ENCODE measurements at regions not wholly inside any gene's neighbourhood (a gene's known extent, or its start where the extent isn't known, plus 50 kb on each side); places are given as distances from the start of the nearest gene placed in this dataset.

- H3K27me3 ChIP-seq (ENCODE audit: control insufficient read depth in 2 of 2, insufficient read depth in 2 of 2, low read length in 2 of 2) = no peaks in the 10 kb centered on the region
- no peaks in the 10 kb centered on the region for H3K9me1 ChIP-seq (replicated peaks; ENCODE audit: control insufficient read depth, extremely low read depth, insufficient read depth, low read length)
- H3K36me3 ChIP-seq (ENCODE audit: control insufficient read depth in 2 of 2, extremely low read depth in 1 of 2, insufficient read depth in 2 of 2, low read length in 2 of 2) = no peaks in the 10 kb centered on the region
- CTCF ChIA-PET = interaction anchor here (1.7 to 3.0 kb wide), 2 partner anchors 7 to 18 kb away, joined by 8 to 12 read pairs; no protein-coding TSS in a partner anchor
- no peak overlapping the region for H3K4me3 ChIP-seq (replicated peaks in 1 of 3; ENCODE audit: insufficient read depth in 1 of 3, low read depth in 1 of 3, low read length in 3 of 3)
- no peak for DNase-seq (ENCODE audit: low read depth, low spot score)
- no peak overlapping the region for H3K4me2 ChIP-seq (ENCODE audit: insufficient read depth, low read length)
- H3K27ac ChIP-seq (ENCODE audit: insufficient read depth, low read depth, low read length) = no peak overlapping the region
- H3K9me3 ChIP-seq (replicated peaks; ENCODE audit: control insufficient read depth, insufficient read depth, low read length) = no peaks in the 10 kb centered on the region
- H2AFZ ChIP-seq (ENCODE audit: low read depth, low read length) = no peak overlapping the region
- TF ChIP-seq EZH2 (IDR thresholded peaks at IDR 0.05; ENCODE audit: borderline replicate concordance, low read depth, low read length, severe bottlenecking) = no peak
- TF ChIP-seq CTCF (IDR thresholded peaks at IDR 0.05; ENCODE audit: extremely low read depth in 1 of 2, insufficient read depth in 1 of 2, low read depth in 1 of 2, low read length in 2 of 2) = no peak
- TF ChIP-seq FOS (IDR thresholded peaks at IDR 0.05; ENCODE audit: borderline replicate concordance, insufficient read depth, low read length) = no peak
- TF ChIP-seq MAX (IDR thresholded peaks at IDR 0.05; ENCODE audit: insufficient read depth, insufficient read length) = no peak
- no peak for TF ChIP-seq POLR2A (IDR thresholded peaks at IDR 0.05; ENCODE audit: low read depth, low read length)
- no peak for TF ChIP-seq JUN (IDR thresholded peaks at IDR 0.05; ENCODE audit: borderline replicate concordance, insufficient read depth, insufficient read length, low read depth)
- no peak for TF ChIP-seq POLR2AphosphoS5 (IDR thresholded peaks at IDR 0.05; ENCODE audit: insufficient read depth, low read depth, low read length)
- TF ChIP-seq MYC (IDR thresholded peaks at IDR 0.05; ENCODE audit: low read depth, low read length) = no peak
- TF ChIP-seq GATA2 (IDR thresholded peaks at IDR 0.05; ENCODE audit: insufficient read depth, insufficient read length, low read depth, low read length) = no peak
- H3K9ac ChIP-seq (replicated peaks; ENCODE audit: extremely low read depth, insufficient read depth, low read length) = no peak overlapping the region
- no peaks in the 10 kb centered on the region for H3K79me2 ChIP-seq (ENCODE audit: control insufficient read depth, insufficient read depth, low read length)
- intact Hi-C loops (cut with micrococcal nuclease) (no loop called here), dilution Hi-C loops (cut with MboI; ENCODE audit: extremely low pct_ligation_motif_present, low sequenced_read_pairs) (no loop called here)
- FAIRE-seq = no peak
- no TSS peak for BruUV-seq (replicated peaks)
- POLR2A ChIA-PET = no interaction called here
- H3K4me1 ChIP-seq (ENCODE audit: control insufficient read depth, extremely low read depth, insufficient read depth, low read length) = no peaks in the 10 kb centered on the region
- no peaks in the 10 kb centered on the region for H4K20me1 ChIP-seq (replicated peaks; ENCODE audit: control insufficient read depth, extremely low read depth, insufficient read depth, low read length)
These were observed 52.5 kb upstream of the VSTM5 start for GRCh38 chr11:93902921-93903320.
